ENCODE measurements at regions not wholly inside any gene's neighbourhood (a gene's known extent, or its start where the extent isn't known, plus 50 kb on each side); places are given as distances from the start of the nearest gene placed in this dataset.
A peak's percentile ranks its signal among the peaks of the same experiment; 100 is the strongest.

- DNase-seq (ENCODE audit: low spot score): no peak
These were observed 54.0 kb upstream of the PRPS1L1 start for GRCh38 chr7:18081617-18082016.

- no peak for DNase-seq (ENCODE audit: low spot score)
These were observed 54.5 kb upstream of the PRPS1L1 start for GRCh38 chr7:18082169-18082568.

- no peak for DNase-seq (ENCODE audit: low spot score)
These were observed 58.7 kb upstream of the PRPS1L1 start for GRCh38 chr7:18086165-18087025.

- no peak for DNase-seq (ENCODE audit: low spot score)
These were observed 59.5 kb upstream of the PRPS1L1 start for GRCh38 chr7:18087026-18087686.

GRCh38 chr7:18087687-18088078 is 60.0 kb upstream of the PRPS1L1 start:
- no peak for DNase-seq (ENCODE audit: low spot score)

- DNase-seq (ENCODE audit: low spot score): no peak
These were observed 68.4 kb upstream of the PRPS1L1 start for GRCh38 chr7:18096087-18096486.

- no peak for DNase-seq (ENCODE audit: low spot score)
These were observed 74.9 kb upstream of the PRPS1L1 start for GRCh38 chr7:18102576-18102975.

- DNase-seq (ENCODE audit: low spot score): no peak
These were observed 76.0 kb upstream of the PRPS1L1 start for GRCh38 chr7:18103436-18104218.

GRCh38 chr7:18109762-18110161 is 82.1 kb upstream of the PRPS1L1 start:
- DNase-seq (ENCODE audit: low spot score): peak; percentile 16

GRCh38 chr7:18116661-18117060 is 89.0 kb upstream of the PRPS1L1 start:
- DNase-seq (ENCODE audit: low spot score): no peak

- DNase-seq (ENCODE audit: low spot score): no peak
These were observed 89.8 kb upstream of the PRPS1L1 start for GRCh38 chr7:18117482-18117881.

- peak; percentile 34 for DNase-seq (ENCODE audit: low spot score)
These were observed 92.3 kb upstream of the PRPS1L1 start for GRCh38 chr7:18119985-18120384.

- DNase-seq (ENCODE audit: low spot score): no peak
These were observed 96.0 kb upstream of the PRPS1L1 start for GRCh38 chr7:18123508-18124239.

- no peak for DNase-seq (ENCODE audit: low spot score)
These were observed 97.8 kb upstream of the PRPS1L1 start for GRCh38 chr7:18125476-18125875.

GRCh38 chr7:18126281-18126680 is 98.6 kb upstream of the PRPS1L1 start:
- no peak for DNase-seq (ENCODE audit: low spot score)

- DNase-seq (ENCODE audit: low spot score): no peak
These were observed 101.2 kb upstream of the PRPS1L1 start for GRCh38 chr7:18128846-18129245.

GRCh38 chr7:18132811-18133210 is 105.2 kb upstream of the PRPS1L1 start:
- DNase-seq (ENCODE audit: low spot score): no peak

GRCh38 chr7:18133921-18134320 is 106.3 kb upstream of the PRPS1L1 start:
- DNase-seq (ENCODE audit: low spot score): no peak

GRCh38 chr7:18140943-18141342 is 113.3 kb upstream of the PRPS1L1 start:
- DNase-seq (ENCODE audit: low spot score): no peak

- DNase-seq (ENCODE audit: low spot score): no peak
These were observed 116.5 kb upstream of the PRPS1L1 start for GRCh38 chr7:18144166-18144565.

GRCh38 chr7:18145160-18145559 is 117.5 kb upstream of the PRPS1L1 start:
- DNase-seq (ENCODE audit: low spot score): no peak

GRCh38 chr7:18151422-18151821 is 123.8 kb upstream of the PRPS1L1 start:
- peak; percentile 61 for DNase-seq (ENCODE audit: low spot score)

Measured in RKO (cell line).